OCI-LY3 (cell line): ENCODE measurements at regions not wholly inside any gene's neighbourhood (a gene's known extent, or its start where the extent isn't known, plus 50 kb on each side); places are given as distances from the start of the nearest gene placed in this dataset.

ENCODE experiments used
- H2AFZ ChIP-seq: fragments of 200-600, 300-600 bp; shearing (Covaris generic); 2 replicates; pipeline ENCODE4 v1.6.0; 2014; ENCODE audit warnings: antibody characterized with exemption, low read depth, low read length
- H3K27ac ChIP-seq: fragments of 200-600, 300-600 bp; sonication (generic); 2 replicates; pipeline ENCODE4 v1.5.1; 2014; ENCODE audit warnings: mild to moderate bottlenecking, low read length, moderate library complexity, mixed read lengths
- H3K27me3 ChIP-seq: fragments of 200-600, 300-600 bp; sonication (generic); 2 replicates; pipeline ENCODE4 v1.6.1; 2014; ENCODE audit warnings: low read depth, low read length, mixed read lengths
- H3K36me3 ChIP-seq: fragments of 200-600, 300-600 bp; sonication (generic); replicated peaks from 2 replicates; pipeline ENCODE3; 2014; ENCODE audit warnings: low read depth, low read length, mixed read lengths
- H3K4me1 ChIP-seq: fragments of 300-600, 200-600 bp; sonication (generic); 2 replicates; pipeline ENCODE4 v1.6.1; 2014; ENCODE audit warnings: low read length, mixed read lengths
- H3K4me2 ChIP-seq: fragments of 200-600, 300-600 bp; sonication (generic); 2 replicates; pipeline ENCODE4 v1.6.1; 2014; ENCODE audit warnings: low read length, mixed read lengths
- H3K4me3 ChIP-seq: fragments of 300-600, 200-600 bp; sonication (generic); 2 replicates; pipeline ENCODE4 v1.5.1; 2014; ENCODE audit warnings: antibody characterized with exemption, mild to moderate bottlenecking, low read length, moderate library complexity
- H3K79me2 ChIP-seq: fragments of 300-600, 200-600 bp; shearing (Covaris generic); 2 replicates; pipeline ENCODE4 v1.6.1; 2014; ENCODE audit warnings: mild to moderate bottlenecking, low read length, mixed read lengths
- H3K9ac ChIP-seq: fragments of 300-600, 200-600 bp; shearing (Covaris generic); 2 replicates; pipeline ENCODE4 v1.6.0; 2014; ENCODE audit warnings: mild to moderate bottlenecking, low read length, moderate library complexity
- H3K9me3 ChIP-seq: fragments of 200-600, 300-600 bp; shearing (Covaris generic); 2 replicates; pipeline ENCODE4 v1.6.1; 2014; ENCODE audit warnings: low read length, mixed read lengths; ENCODE audit not compliant: insufficient read depth
- H4K20me1 ChIP-seq: fragments of 200-600, 300-600 bp; sonication (generic); 2 replicates; pipeline ENCODE4 v1.6.1; 2016; ENCODE audit warnings: low read length, mixed read lengths; ENCODE audit not compliant: insufficient read depth
- CTCF ChIP-seq: fragments of 200-600, 300-600 bp; sonication (generic); IDR thresholded peaks from 2 replicates; pipeline ENCODE4 v1.5.1; 2014; ENCODE audit warnings: antibody characterized with exemption, low read length, low read depth
- EZH2phosphoT487 ChIP-seq: fragments of 200-600 bp; shearing (Covaris generic); IDR thresholded peaks from 2 replicates; pipeline ENCODE4 v1.6.1; 2018; ENCODE audit warnings: antibody characterized with exemption, mixed run types, low read depth

- H3K9ac ChIP-seq: no peak overlapping the region
- no peaks in the 10 kb centered on the region for H3K4me1 ChIP-seq
- H3K27me3 ChIP-seq: peaks cover 11% of the 10 kb centered on the region
- no peaks in the 10 kb centered on the region for H3K79me2 ChIP-seq
- H3K4me2 ChIP-seq: no peak overlapping the region
- H2AFZ ChIP-seq: no peak overlapping the region
- no peaks in the 10 kb centered on the region for H3K36me3 ChIP-seq
- no peaks in the 10 kb centered on the region for H3K9me3 ChIP-seq
- no peak overlapping the region for H3K4me3 ChIP-seq
- TF ChIP-seq CTCF (no peak), EZH2phosphoT487 (no peak)
- no peaks in the 10 kb centered on the region for H4K20me1 ChIP-seq
- H3K27ac ChIP-seq: no peak overlapping the region
These were observed 159.5 kb upstream of the HMGA2 start for GRCh38 chr12:65664715-65665250.

GRCh38 chr12:65665817-65666216, 158.5 kb upstream of the HMGA2 start:
- no peak overlapping the region for H3K4me3 ChIP-seq
- H3K4me2 ChIP-seq: no peak overlapping the region
- no peaks in the 10 kb centered on the region for H4K20me1 ChIP-seq
- H3K36me3 ChIP-seq: no peaks in the 10 kb centered on the region
- no peak overlapping the region for H2AFZ ChIP-seq
- H3K27me3 ChIP-seq: 0 out of 2 replicates have a peak, but pooled peaks cover 2% of the 10 kb centered on the region
- H3K9me3 ChIP-seq: no peaks in the 10 kb centered on the region
- no peak overlapping the region for H3K27ac ChIP-seq
- no peaks in the 10 kb centered on the region for H3K79me2 ChIP-seq
- H3K4me1 ChIP-seq: no peaks in the 10 kb centered on the region
- TF ChIP-seq EZH2phosphoT487: no peak
- no peak overlapping the region for H3K9ac ChIP-seq

GRCh38 chr12:65666876-65667275, 157.4 kb upstream of the HMGA2 start:
- Histone ChIP-seq H3K27me3 (no peaks in the 10 kb centered on the region), H3K9me3 (no peaks in the 10 kb centered on the region), H2AFZ (no peak overlapping the region), H4K20me1 (no peaks in the 10 kb centered on the region), H3K9ac (no peak overlapping the region), H3K36me3 (no peaks in the 10 kb centered on the region), H3K4me2 (no peak overlapping the region), H3K4me1 (no peaks in the 10 kb centered on the region), H3K79me2 (no peaks in the 10 kb centered on the region), H3K4me3 (no peak overlapping the region), H3K27ac (no peak overlapping the region)
- no peak for TF ChIP-seq CTCF
- TF ChIP-seq EZH2phosphoT487: no peak

GRCh38 chr12:65667932-65668331, 156.4 kb upstream of the HMGA2 start:
- no peak overlapping the region for H3K4me2 ChIP-seq
- no peak overlapping the region for H2AFZ ChIP-seq
- no peak overlapping the region for H3K4me3 ChIP-seq
- H3K4me1 ChIP-seq: no peaks in the 10 kb centered on the region
- no peak overlapping the region for H3K27ac ChIP-seq
- TF ChIP-seq EZH2phosphoT487 (no peak), CTCF (no peak)
- H3K79me2 ChIP-seq: no peaks in the 10 kb centered on the region
- no peak overlapping the region for H3K9ac ChIP-seq
- H4K20me1 ChIP-seq: no peaks in the 10 kb centered on the region
- no peaks in the 10 kb centered on the region for H3K36me3 ChIP-seq
- no peaks in the 10 kb centered on the region for H3K27me3 ChIP-seq
- H3K9me3 ChIP-seq: no peaks in the 10 kb centered on the region
